ENCODE measurements at regions not wholly inside any gene's neighbourhood (a gene's known extent, or its start where the extent isn't known, plus 50 kb on each side); places are given as distances from the start of the nearest gene placed in this dataset.

GRCh38 chrX:11837437-11837836 is 79.4 kb downstream of the MSL3 start:
- TF ChIP-seq CTCF (conservative IDR thresholded peaks at IDR 0.05 in 1 of 2, IDR thresholded peaks at IDR 0.05 in 1 of 2; ENCODE audit: low read depth in 1 of 2, low read length in 2 of 2): no peak
- TF ChIP-seq EZH2 (IDR thresholded peaks at IDR 0.05; ENCODE audit: low read length, missing control alignments): no peak

Measured in fibroblast of lung (primary cell).